Naive thymus-derived CD4-positive, alpha-beta T cell (primary cell): ENCODE measurements at regions not wholly inside any gene's neighbourhood (a gene's known extent, or its start where the extent isn't known, plus 50 kb on each side); places are given as distances from the start of the nearest gene placed in this dataset.

Experiments used
- ATAC-seq: fragments of 150-1000 bp; cut with Tn5 transposase; 2 replicates; pipeline ENCODE4 v1.10.0; 2021; ENCODE audit warnings: mild to moderate bottlenecking, moderate library complexity
- CTCF ChIA-PET: fragments of 350-600 bp; sonication (Branson Sonifier 250); formaldehyde crosslinking; loops from one replicate; lab custom pipeline; 2021; ENCODE audit warnings: antibody characterized with exemption; lab: Charles Lee
- POLR2A ChIA-PET: fragments of 350-600 bp; sonication (Branson Sonifier 250); formaldehyde crosslinking; loops from one replicate; lab custom pipeline; 2021; ENCODE audit warnings: antibody characterized with exemption, inconsistent platforms; lab: Charles Lee
- DNase-seq, 9 donors: peaks; one replicate each; pipeline versions ENCODE4 v3.0.0 to v3.0.0-alpha.2; 2020 to 2022; ENCODE audit warnings: mixed read lengths in 1 of 9
- H3K27ac ChIP-seq: one replicate; pipeline ENCODE4 v1.7.0; 2013; ENCODE audit warnings: mild to moderate bottlenecking, low read depth, low read length, moderate library complexity
- H3K27me3 ChIP-seq, 2 donors: one replicate each; pipeline ENCODE4 v1.7.0; 2013; ENCODE audit warnings: low read length in 2 of 2, mild to moderate bottlenecking in 2 of 2, moderate library complexity in 2 of 2; ENCODE audit not compliant: control insufficient read depth in 2 of 2, insufficient read depth in 2 of 2
- H3K36me3 ChIP-seq, 3 experiments: 1 replicate in 2 of 3; 2 replicates in 1 of 3; pipeline ENCODE4 v1.7.0; 2013; ENCODE audit warnings: low read length in 3 of 3, mild to moderate bottlenecking in 3 of 3, moderate library complexity in 1 of 3; ENCODE audit not compliant: insufficient read depth in 3 of 3, control insufficient read depth in 2 of 3
- H3K4me1 ChIP-seq, 2 donors: one replicate each; pipeline ENCODE4 v1.7.0; 2013; ENCODE audit warnings: low read length in 2 of 2, mild to moderate bottlenecking in 2 of 2, moderate library complexity in 1 of 2; ENCODE audit not compliant: control insufficient read depth in 2 of 2, insufficient read depth in 2 of 2
- H3K4me3 ChIP-seq: 2 replicates; pipeline ENCODE4 v1.7.0; 2013; ENCODE audit warnings: mild to moderate bottlenecking, low read length
- H3K9me3 ChIP-seq, 3 experiments: 1 replicate in 2 of 3; 2 replicates in 1 of 3; pipeline ENCODE4 v1.7.0; 2013; ENCODE audit warnings: low read length in 3 of 3; ENCODE audit not compliant: control insufficient read depth in 2 of 3
- H3K27ac Mint-ChIP-seq, 9 donors: one replicate each; pipeline ENCODE4 v1.8.0; 2020 to 2022; ENCODE audit warnings: mixed read lengths in 9 of 9, mild to moderate bottlenecking in 8 of 9, moderate library complexity in 5 of 9, inconsistent platforms in 2 of 9
- H3K27me3 Mint-ChIP-seq, 5 donors: one replicate each; pipeline ENCODE4 v1.8.0; 2021 to 2022; ENCODE audit warnings: mixed read lengths in 5 of 5, mild to moderate bottlenecking in 1 of 5
- H3K36me3 Mint-ChIP-seq, 5 donors: one replicate each; pipeline ENCODE4 v1.8.0; 2020 to 2022; ENCODE audit warnings: mixed read lengths in 5 of 5, mild to moderate bottlenecking in 3 of 5, inconsistent platforms in 1 of 5
- H3K4me1 Mint-ChIP-seq, 7 donors: one replicate each; pipeline ENCODE4 v1.8.0; 2020 to 2022; ENCODE audit warnings: mixed read lengths in 7 of 7, mild to moderate bottlenecking in 3 of 7, inconsistent platforms in 1 of 7
- H3K4me3 Mint-ChIP-seq, 10 donors: one replicate each; pipeline ENCODE4 v1.8.0; 2020 to 2022; ENCODE audit warnings: mild to moderate bottlenecking in 10 of 10, mixed read lengths in 10 of 10, moderate library complexity in 6 of 10, inconsistent platforms in 2 of 10
- H3K9me3 Mint-ChIP-seq, 11 donors: one replicate each; pipeline ENCODE4 v1.8.0; 2020 to 2022; ENCODE audit warnings: mixed read lengths in 11 of 11, mild to moderate bottlenecking in 4 of 11, inconsistent platforms in 1 of 11, moderate library complexity in 1 of 11
- intact Hi-C, 2 donors: fragments of 100-400 bp; cut with micrococcal nuclease; formaldehyde crosslinking; loops; one replicate each; pipeline ENCODE4 v1.15.1; 2023

GRCh38 chr1:218693599-218693998 lies 348.5 kb downstream of the TGFB2 start:
- no peaks in the 10 kb centered on the region for H3K36me3 Mint-ChIP-seq
- Histone ChIP-seq H3K9me3 (no peaks in the 10 kb centered on the region), H3K4me1 (no peaks in the 10 kb centered on the region), H3K4me3 (no peak overlapping the region), H3K27me3 (no peaks in the 10 kb centered on the region), H3K27ac (no peak overlapping the region), H3K36me3 (no peaks in the 10 kb centered on the region)
- no peaks in the 10 kb centered on the region for H3K27me3 Mint-ChIP-seq
- DNase-seq (no peak), ATAC-seq (no peak)
- ChIA-PET POLR2A (no interaction called here), CTCF (no interaction called here)
- H3K27ac Mint-ChIP-seq: no peak overlapping the region
- H3K9me3 Mint-ChIP-seq: peaks cover 0 to 2% (median 0%) of the 10 kb centered on the region in 11 donors
- H3K4me1 Mint-ChIP-seq: no peaks in the 10 kb centered on the region
- H3K4me3 Mint-ChIP-seq: no peak overlapping the region
- intact Hi-C loops: no loop called here

- H3K4me3 ChIP-seq: no peak overlapping the region
- intact Hi-C loops: no loop called here
- no peak for ATAC-seq
- H3K27me3 ChIP-seq: no peaks in the 10 kb centered on the region
- Mint-ChIP-seq H3K27me3 (no peaks in the 10 kb centered on the region), H3K4me3 (no peak overlapping the region), H3K4me1 (no peaks in the 10 kb centered on the region), H3K27ac (no peak overlapping the region), H3K36me3 (no peaks in the 10 kb centered on the region), H3K9me3 (peaks cover 0 to 2% (median 0%) of the 10 kb centered on the region in 11 donors)
- no peaks in the 10 kb centered on the region for H3K4me1 ChIP-seq
- no peaks in the 10 kb centered on the region for H3K9me3 ChIP-seq
- no peaks in the 10 kb centered on the region for H3K36me3 ChIP-seq
- no peak for DNase-seq
- ChIA-PET CTCF (no interaction called here), POLR2A (no interaction called here)
- H3K27ac ChIP-seq: no peak overlapping the region
These were observed 348.9 kb downstream of the TGFB2 start for GRCh38 chr1:218694085-218694484.

GRCh38 chr1:218694636-218695035 lies 349.5 kb downstream of the TGFB2 start:
- ChIA-PET POLR2A (no interaction called here), CTCF (no interaction called here)
- Histone ChIP-seq H3K27ac (no peak overlapping the region), H3K4me1 (no peaks in the 10 kb centered on the region), H3K27me3 (no peaks in the 10 kb centered on the region), H3K9me3 (no peaks in the 10 kb centered on the region), H3K36me3 (no peaks in the 10 kb centered on the region), H3K4me3 (no peak overlapping the region)
- Mint-ChIP-seq H3K36me3 (no peaks in the 10 kb centered on the region), H3K4me1 (no peaks in the 10 kb centered on the region), H3K9me3 (peaks cover 0 to 2% (median 0%) of the 10 kb centered on the region in 11 donors), H3K27me3 (no peaks in the 10 kb centered on the region), H3K27ac (no peak overlapping the region), H3K4me3 (no peak overlapping the region)
- DNase-seq (no peak), ATAC-seq (no peak)
- intact Hi-C loops: no loop called here

- Histone ChIP-seq H3K27me3 (no peaks in the 10 kb centered on the region), H3K4me1 (no peaks in the 10 kb centered on the region), H3K4me3 (no peak overlapping the region), H3K9me3 (no peaks in the 10 kb centered on the region), H3K36me3 (no peaks in the 10 kb centered on the region), H3K27ac (no peak overlapping the region)
- H3K4me3 Mint-ChIP-seq: no peak overlapping the region
- H3K9me3 Mint-ChIP-seq: peaks cover 0 to 2% (median 0%) of the 10 kb centered on the region in 11 donors
- no peak overlapping the region for H3K27ac Mint-ChIP-seq
- no peaks in the 10 kb centered on the region for H3K36me3 Mint-ChIP-seq
- no peaks in the 10 kb centered on the region for H3K27me3 Mint-ChIP-seq
- no peaks in the 10 kb centered on the region for H3K4me1 Mint-ChIP-seq
- ChIA-PET POLR2A (no interaction called here), CTCF (no interaction called here)
- no peak for DNase-seq
- intact Hi-C loops: no loop called here
- no peak for ATAC-seq
These were observed 350.4 kb downstream of the TGFB2 start for GRCh38 chr1:218695525-218695924.

GRCh38 chr1:218698141-218698540 lies 353.0 kb downstream of the TGFB2 start:
- ChIA-PET POLR2A (no interaction called here), CTCF (no interaction called here)
- H3K27me3 ChIP-seq: no peaks in the 10 kb centered on the region
- H3K4me3 Mint-ChIP-seq: no peak overlapping the region
- no peaks in the 10 kb centered on the region for H3K36me3 Mint-ChIP-seq
- no peaks in the 10 kb centered on the region for H3K36me3 ChIP-seq
- peaks cover 0 to 4% (median 0%) of the 10 kb centered on the region in 11 donors for H3K9me3 Mint-ChIP-seq
- DNase-seq: no peak
- H3K9me3 ChIP-seq: no peaks in the 10 kb centered on the region
- H3K4me3 ChIP-seq: no peak overlapping the region
- no peak for ATAC-seq
- H3K4me1 ChIP-seq: no peaks in the 10 kb centered on the region
- no peak overlapping the region for H3K27ac ChIP-seq
- H3K4me1 Mint-ChIP-seq: no peaks in the 10 kb centered on the region
- intact Hi-C loops: no loop called here
- peaks cover 0 to 5% (median 0%) of the 10 kb centered on the region in 5 donors for H3K27me3 Mint-ChIP-seq
- no peak overlapping the region for H3K27ac Mint-ChIP-seq

- intact Hi-C loops: no loop called here
- no peaks in the 10 kb centered on the region for H3K4me1 ChIP-seq
- H3K36me3 ChIP-seq: no peaks in the 10 kb centered on the region
- Mint-ChIP-seq H3K36me3 (no peaks in the 10 kb centered on the region), H3K27ac (no peak overlapping the region), H3K4me1 (no peaks in the 10 kb centered on the region), H3K4me3 (no peak overlapping the region), H3K27me3 (peaks cover 0 to 5% (median 0%) of the 10 kb centered on the region in 5 donors), H3K9me3 (peaks cover 0 to 4% (median 0%) of the 10 kb centered on the region in 11 donors)
- no peaks in the 10 kb centered on the region for H3K9me3 ChIP-seq
- ChIA-PET CTCF (no interaction called here), POLR2A (no interaction called here)
- no peak overlapping the region for H3K27ac ChIP-seq
- H3K4me3 ChIP-seq: no peak overlapping the region
- DNase-seq: no peak
- no peaks in the 10 kb centered on the region for H3K27me3 ChIP-seq
- no peak for ATAC-seq
These were observed 354.3 kb downstream of the TGFB2 start for GRCh38 chr1:218699421-218699820.

GRCh38 chr1:218699865-218700264 lies 354.7 kb downstream of the TGFB2 start:
- DNase-seq (no peak), ATAC-seq (no peak)
- H3K36me3 Mint-ChIP-seq: no peaks in the 10 kb centered on the region
- peaks cover 0 to 4% (median 2%) of the 10 kb centered on the region in 11 donors for H3K9me3 Mint-ChIP-seq
- ChIA-PET POLR2A (no interaction called here), CTCF (no interaction called here)
- H3K27ac Mint-ChIP-seq: no peak overlapping the region
- no peak overlapping the region for H3K4me3 Mint-ChIP-seq
- peaks cover 0 to 5% (median 0%) of the 10 kb centered on the region in 5 donors for H3K27me3 Mint-ChIP-seq
- H3K4me1 ChIP-seq: no peaks in the 10 kb centered on the region
- H3K27me3 ChIP-seq: no peaks in the 10 kb centered on the region
- no peak overlapping the region for H3K4me3 ChIP-seq
- no peaks in the 10 kb centered on the region for H3K4me1 Mint-ChIP-seq
- no peak overlapping the region for H3K27ac ChIP-seq
- no peaks in the 10 kb centered on the region for H3K36me3 ChIP-seq
- H3K9me3 ChIP-seq: no peaks in the 10 kb centered on the region
- intact Hi-C loops: no loop called here
